ENCODE measurements at regions not wholly inside any gene's neighbourhood (a gene's known extent, or its start where the extent isn't known, plus 50 kb on each side); places are given as distances from the start of the nearest gene placed in this dataset.

DNA sequence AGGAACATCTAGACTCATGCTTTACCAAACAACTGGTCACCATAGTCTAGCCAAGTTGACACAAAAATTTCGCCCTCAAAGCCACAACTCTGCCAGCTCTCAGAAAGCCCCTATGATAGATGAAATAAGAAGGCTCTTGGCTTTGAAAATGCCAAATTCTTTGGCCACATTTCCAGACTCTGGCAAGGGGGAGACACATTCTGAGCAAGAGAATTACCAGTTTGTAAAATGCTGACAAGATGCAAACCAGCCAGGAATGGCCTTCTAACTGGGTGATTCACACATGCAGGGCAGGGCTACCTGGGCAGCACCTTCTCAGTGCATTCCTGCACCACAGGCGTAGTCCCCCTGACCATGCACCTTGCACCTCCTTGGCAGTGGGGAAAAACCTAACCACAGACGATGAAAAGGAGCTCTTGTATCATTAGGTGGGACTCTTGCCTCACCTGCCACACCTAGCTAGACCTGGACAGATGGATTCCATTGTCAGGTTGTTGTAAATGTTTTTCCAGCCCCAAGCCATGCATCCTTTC lies 77.4 kb upstream of the CPEB2 start:
- no peak for TF ChIP-seq POLR2A (IDR thresholded peaks at IDR 0.05)
- TF ChIP-seq CTCF (IDR thresholded peaks at IDR 0.05) = no peak
- no peak for TF ChIP-seq POLR2AphosphoS5 (IDR thresholded peaks at IDR 0.05)
- TF ChIP-seq EP300 (IDR thresholded peaks at IDR 0.05) = no peak
